ENCODE measurements at regions not wholly inside any gene's neighbourhood (a gene's known extent, or its start where the extent isn't known, plus 50 kb on each side); places are given as distances from the start of the nearest gene placed in this dataset.
"Not testable (repeated sequence)": the region's sequence is repeated elsewhere in the genome, so short reads cannot be mapped to it uniquely, and the experiment has no call there.

- H3K27ac Mint-ChIP-seq, result no peak overlapping the region
- H3K4me3 Mint-ChIP-seq, result no peak overlapping the region
- DNase-seq (no peak), ATAC-seq (no peak)
- H3K36me3 Mint-ChIP-seq (ENCODE audit: low read depth), result no peaks in the 10 kb centered on the region
- H3K27me3 Mint-ChIP-seq, result peaks cover 27% of the 10 kb centered on the region
- peaks cover 6% of the 10 kb centered on the region for H3K4me1 Mint-ChIP-seq
- H3K9me3 Mint-ChIP-seq, result no peaks in the 10 kb centered on the region
These were observed 55.3 kb upstream of the NRBF2 start for GRCh38 chr10:63077800-63078199.

DNA sequence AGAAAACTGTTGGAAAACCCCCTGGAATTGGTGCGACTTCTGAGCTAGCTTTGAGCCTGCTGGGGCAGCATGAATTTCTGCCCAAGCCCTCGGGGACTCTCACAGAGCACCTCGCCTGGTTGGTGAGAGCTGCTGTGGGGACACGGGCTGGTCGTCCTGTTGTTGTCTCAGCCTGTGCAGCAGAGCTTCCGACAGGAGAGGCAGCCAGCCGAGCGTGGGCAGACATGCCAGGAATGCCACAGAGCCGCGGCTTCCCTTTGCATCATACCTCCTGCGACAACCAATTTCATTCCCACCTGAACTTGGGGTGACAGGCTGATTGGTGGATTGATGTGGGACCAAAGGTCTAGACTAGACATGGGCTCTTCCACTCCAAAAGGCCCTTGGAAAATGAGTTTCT is 60.2 kb upstream of the NRBF2 start:
- ATAC-seq (no peak), DNase-seq (no peak)
- Mint-ChIP-seq H3K4me1 (peaks cover 10% of the 10 kb centered on the region), H3K27ac (no peak overlapping the region), H3K27me3 (peaks cover 43% of the 10 kb centered on the region), H3K4me3 (no peak overlapping the region), H3K36me3 (ENCODE audit: low read depth) (no peaks in the 10 kb centered on the region), H3K9me3 (no peaks in the 10 kb centered on the region)

- peaks cover 47% of the 10 kb centered on the region for H3K27me3 Mint-ChIP-seq
- no peaks in the 10 kb centered on the region for H3K36me3 Mint-ChIP-seq (ENCODE audit: low read depth)
- no peak overlapping the region for H3K4me3 Mint-ChIP-seq
- no peak overlapping the region for H3K27ac Mint-ChIP-seq
- ATAC-seq, result no peak
- no peak for DNase-seq
- no peaks in the 10 kb centered on the region for H3K9me3 Mint-ChIP-seq
- H3K4me1 Mint-ChIP-seq, result peaks cover 7% of the 10 kb centered on the region
These were observed 62.0 kb upstream of the NRBF2 start for GRCh38 chr10:63071145-63071544.

DNA sequence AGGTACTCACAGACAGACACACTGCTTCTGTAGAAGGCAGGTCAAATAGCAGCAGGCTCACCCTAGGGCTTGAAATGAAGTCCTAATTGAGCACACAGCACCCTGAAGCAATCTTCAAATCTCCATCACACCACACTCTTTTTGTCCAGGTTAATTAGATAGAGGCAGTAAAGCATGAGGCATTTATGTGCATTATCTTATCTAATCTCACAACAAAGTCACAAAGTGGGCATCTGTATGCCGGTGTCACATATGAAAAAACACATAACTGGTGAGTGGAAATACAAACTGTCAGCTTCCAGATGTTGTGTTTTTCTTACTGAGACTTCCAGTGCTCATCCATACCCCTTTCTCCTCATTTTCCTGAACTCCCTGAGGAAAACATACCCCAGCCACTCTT is 63.8 kb upstream of the NRBF2 start:
- no peak for DNase-seq
- Mint-ChIP-seq H3K27ac (no peak overlapping the region), H3K4me1 (peaks cover 10% of the 10 kb centered on the region), H3K27me3 (peaks cover 57% of the 10 kb centered on the region), H3K4me3 (no peak overlapping the region), H3K36me3 (ENCODE audit: low read depth) (no peaks in the 10 kb centered on the region), H3K9me3 (no peaks in the 10 kb centered on the region)
- no peak for ATAC-seq

GRCh38 chr10:63068246-63068645 is 64.9 kb upstream of the NRBF2 start:
- Mint-ChIP-seq H3K36me3 (ENCODE audit: low read depth) (no peaks in the 10 kb centered on the region), H3K9me3 (peaks cover 2% of the 10 kb centered on the region), H3K4me1 (peaks cover 10% of the 10 kb centered on the region), H3K27me3 (peaks cover 60% of the 10 kb centered on the region), H3K27ac (no peak overlapping the region), H3K4me3 (no peak overlapping the region)
- ATAC-seq (peak; percentile 20), DNase-seq (no peak)

GRCh38 chr10:63066606-63067005 is 66.5 kb upstream of the NRBF2 start:
- Mint-ChIP-seq H3K27me3 (peaks cover 61% of the 10 kb centered on the region), H3K36me3 (ENCODE audit: low read depth) (no peaks in the 10 kb centered on the region), H3K9me3 (peaks cover 3% of the 10 kb centered on the region), H3K4me3 (no peak overlapping the region), H3K4me1 (peaks cover 10% of the 10 kb centered on the region), H3K27ac (no peak overlapping the region)
- DNase-seq (no peak), ATAC-seq (no peak)

DNA sequence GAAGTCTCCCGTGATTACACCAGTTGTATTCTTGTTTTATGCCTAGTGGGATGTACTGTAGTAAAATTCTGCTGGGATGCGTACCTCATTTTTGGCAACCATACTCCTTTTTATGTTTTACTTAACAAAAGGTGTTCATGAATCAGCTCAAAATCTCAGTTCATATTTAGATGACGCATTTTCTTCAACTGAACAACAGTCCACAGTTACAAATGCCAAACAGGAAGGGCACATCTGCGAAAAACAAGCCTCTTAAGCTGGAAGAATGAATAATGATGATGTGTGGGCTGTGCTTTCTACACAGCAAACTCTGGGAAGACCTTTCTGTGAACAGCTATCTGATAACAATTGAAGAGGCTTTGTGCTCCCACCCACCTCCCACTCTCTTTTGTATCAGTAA is 68.4 kb upstream of the NRBF2 start:
- no peak overlapping the region for H3K27ac Mint-ChIP-seq
- H3K9me3 Mint-ChIP-seq, result peaks cover 3% of the 10 kb centered on the region
- peaks cover 62% of the 10 kb centered on the region for H3K27me3 Mint-ChIP-seq
- H3K4me3 Mint-ChIP-seq, result peak overlapping the region; percentile 3
- DNase-seq, result no peak
- no peak for ATAC-seq
- no peaks in the 10 kb centered on the region for H3K36me3 Mint-ChIP-seq (ENCODE audit: low read depth)
- H3K4me1 Mint-ChIP-seq, result peaks cover 10% of the 10 kb centered on the region

DNA sequence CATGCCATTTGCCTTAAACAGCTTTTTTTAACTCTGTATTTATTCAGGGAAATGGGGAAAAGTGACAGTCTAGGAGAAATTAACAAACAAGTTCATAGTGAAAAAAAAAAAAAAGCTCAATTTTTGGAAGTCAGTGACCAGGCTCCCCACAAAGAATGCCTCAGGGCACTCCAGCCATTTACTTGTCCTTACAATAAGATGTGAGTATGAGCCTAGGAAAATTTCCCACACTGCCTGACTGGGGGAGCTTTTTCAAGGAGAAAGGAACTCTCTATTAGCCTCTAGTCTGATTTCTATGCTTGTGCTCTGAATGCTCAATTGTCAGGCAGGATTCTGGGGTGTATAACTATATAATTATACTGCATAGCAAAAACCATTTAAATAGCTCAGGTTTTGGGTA is 74.9 kb upstream of the NRBF2 start:
- ATAC-seq (no peak), DNase-seq (no peak)
- H3K36me3 Mint-ChIP-seq (ENCODE audit: low read depth), result no peaks in the 10 kb centered on the region
- H3K9me3 Mint-ChIP-seq, result peaks cover under 1% of the 10 kb centered on the region
- H3K27me3 Mint-ChIP-seq, result peaks cover 26% of the 10 kb centered on the region
- no peak overlapping the region for H3K27ac Mint-ChIP-seq
- H3K4me3 Mint-ChIP-seq, result no peak overlapping the region
- peaks cover 4% of the 10 kb centered on the region for H3K4me1 Mint-ChIP-seq

- Mint-ChIP-seq H3K27ac (no peak overlapping the region), H3K36me3 (ENCODE audit: low read depth) (no peaks in the 10 kb centered on the region), H3K4me1 (peaks cover 4% of the 10 kb centered on the region), H3K4me3 (no peak overlapping the region), H3K27me3 (peaks cover 25% of the 10 kb centered on the region), H3K9me3 (no peaks in the 10 kb centered on the region)
- ATAC-seq (no peak), DNase-seq (no peak)
These were observed 75.6 kb upstream of the NRBF2 start for GRCh38 chr10:63057509-63057908.

DNA sequence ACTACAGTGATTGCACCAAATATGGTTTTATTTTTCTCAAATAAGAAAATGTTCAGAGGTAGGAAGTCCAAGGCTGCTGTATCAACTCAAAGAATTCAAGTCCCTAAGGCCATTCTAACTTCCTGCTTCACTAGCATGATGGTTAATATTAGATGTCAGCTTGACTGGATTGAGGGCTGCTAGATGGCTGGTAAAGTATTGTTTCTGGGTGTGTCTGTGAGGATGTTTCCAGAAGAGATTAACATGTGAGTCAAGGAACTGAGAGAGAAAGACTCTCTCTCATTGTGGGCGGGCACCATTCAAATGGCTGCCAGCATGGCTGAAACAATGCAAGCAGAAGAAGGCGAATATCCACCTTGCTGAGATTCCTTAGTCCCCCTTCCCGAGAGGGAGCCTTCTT is 77.4 kb upstream of the NRBF2 start:
- H3K27ac Mint-ChIP-seq, result no peak overlapping the region
- peaks cover 16% of the 10 kb centered on the region for H3K27me3 Mint-ChIP-seq
- ATAC-seq (no peak), DNase-seq (no peak)
- peaks cover 4% of the 10 kb centered on the region for H3K4me1 Mint-ChIP-seq
- no peaks in the 10 kb centered on the region for H3K9me3 Mint-ChIP-seq
- H3K4me3 Mint-ChIP-seq, result no peak overlapping the region
- no peaks in the 10 kb centered on the region for H3K36me3 Mint-ChIP-seq (ENCODE audit: low read depth)

- H3K27ac Mint-ChIP-seq, result no peak overlapping the region
- H3K4me3 Mint-ChIP-seq, result no peak overlapping the region
These were observed 78.1 kb upstream of the NRBF2 start for GRCh38 chr10:63054889-63055611.

DNA sequence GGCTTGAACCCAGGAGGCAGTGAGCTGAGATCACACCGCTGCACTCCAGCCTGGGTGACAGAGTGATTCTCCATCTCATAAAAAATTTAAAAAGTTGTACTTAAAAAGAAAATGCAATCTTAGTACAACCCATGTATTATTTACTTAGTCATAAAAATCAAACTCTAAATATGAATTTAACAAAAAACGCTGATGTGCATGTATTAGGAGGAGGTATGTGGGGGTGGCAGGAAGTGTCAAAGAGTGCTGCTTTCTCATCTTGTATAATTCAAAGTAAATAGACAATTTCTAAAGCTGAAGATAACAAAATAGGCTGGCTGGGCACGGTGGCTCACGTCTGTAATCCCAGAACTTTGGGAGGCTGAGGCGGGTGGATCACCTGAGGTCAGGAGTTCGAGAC is 81.0 kb upstream of the NRBF2 start:
- peaks cover 26% of the 10 kb centered on the region for H3K27me3 Mint-ChIP-seq
- no peak for DNase-seq
- no peak overlapping the region for H3K4me3 Mint-ChIP-seq
- ATAC-seq, result no peak
- H3K27ac Mint-ChIP-seq, result no peak overlapping the region
- H3K36me3 Mint-ChIP-seq (ENCODE audit: low read depth), result no peaks in the 10 kb centered on the region
- H3K9me3 Mint-ChIP-seq, result no peaks in the 10 kb centered on the region
- peaks cover 6% of the 10 kb centered on the region for H3K4me1 Mint-ChIP-seq

More at GRCh38 chr10:63054889-63055611, 78.1 kb upstream of the NRBF2 start:
- ATAC-seq (peak; percentile 71), DNase-seq (no peak)
- no peaks in the 10 kb centered on the region for H3K9me3 Mint-ChIP-seq
- peaks cover 15% of the 10 kb centered on the region for H3K27me3 Mint-ChIP-seq
- no peaks in the 10 kb centered on the region for H3K36me3 Mint-ChIP-seq (ENCODE audit: low read depth)
- peaks cover 4% of the 10 kb centered on the region for H3K4me1 Mint-ChIP-seq

DNA sequence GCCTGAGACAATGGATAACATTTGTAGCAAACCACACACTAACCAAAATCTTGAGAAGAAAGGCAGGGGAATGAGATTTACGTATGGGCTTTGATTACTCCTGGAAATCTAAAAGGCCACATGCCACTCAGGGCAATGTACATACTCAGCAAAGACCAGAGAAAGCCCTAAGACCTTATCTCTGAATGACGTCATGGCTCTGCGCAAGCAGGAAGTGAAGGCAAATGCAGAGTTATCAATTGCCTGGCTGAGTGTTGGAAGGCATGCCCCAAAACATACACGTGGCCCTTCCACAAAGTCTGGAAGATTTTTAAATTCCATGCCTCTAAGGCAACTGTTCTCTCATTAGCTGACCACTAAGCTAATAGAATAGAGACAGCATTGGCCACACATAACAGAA is 90.9 kb upstream of the NRBF2 start:
- H3K27ac Mint-ChIP-seq, result no peak overlapping the region
- DNase-seq (no peak), ATAC-seq (no peak)
- peaks cover 2% of the 10 kb centered on the region for H3K4me1 Mint-ChIP-seq
- no peak overlapping the region for H3K4me3 Mint-ChIP-seq
- H3K9me3 Mint-ChIP-seq, result peaks cover 17% of the 10 kb centered on the region
- H3K36me3 Mint-ChIP-seq (ENCODE audit: low read depth), result peaks cover 5% of the 10 kb centered on the region
- peaks cover 61% of the 10 kb centered on the region for H3K27me3 Mint-ChIP-seq

- not testable (repeated sequence) for H3K9me3 Mint-ChIP-seq; ATAC-seq; H3K27ac Mint-ChIP-seq; H3K4me3 Mint-ChIP-seq; DNase-seq; H3K36me3 Mint-ChIP-seq (ENCODE audit: low read depth); H3K4me1 Mint-ChIP-seq
- H3K27me3 Mint-ChIP-seq, result peaks cover 19% of the 10 kb centered on the region
These were observed 99.4 kb upstream of the NRBF2 start for GRCh38 chr10:63033616-63034185.

DNA sequence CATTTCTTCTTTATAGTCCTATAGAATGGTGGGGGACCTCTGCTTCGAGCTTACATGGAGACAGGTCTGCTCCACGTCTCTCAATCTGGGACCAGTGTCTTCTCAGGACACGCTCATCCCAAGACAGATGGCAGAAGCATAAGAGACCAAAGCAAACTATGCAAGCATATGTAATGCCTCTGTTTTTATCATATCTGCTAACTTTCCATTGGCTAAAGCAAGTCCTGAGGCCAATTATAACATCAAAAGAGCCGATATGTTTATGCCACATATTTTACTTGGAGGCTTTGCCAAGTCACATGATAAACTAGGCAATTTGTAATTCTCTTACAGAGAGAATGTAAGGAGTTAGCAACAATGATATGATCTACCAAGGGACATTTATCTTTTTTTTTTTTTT is 102.6 kb upstream of the NRBF2 start:
- Mint-ChIP-seq H3K9me3 (no peaks in the 10 kb centered on the region), H3K4me3 (no peak overlapping the region), H3K27ac (no peak overlapping the region), H3K36me3 (ENCODE audit: low read depth) (no peaks in the 10 kb centered on the region), H3K4me1 (no peaks in the 10 kb centered on the region), H3K27me3 (peaks cover 11% of the 10 kb centered on the region)
- DNase-seq, result no peak
- no peak for ATAC-seq

All from activated naive CD8-positive, alpha-beta T cell treated with anti-CD3 and anti-CD28 coated beads, Interleukin-2, amount 50 U/mL, for 24 hours (primary cell).